GM12891 (cell line): ENCODE measurements at regions not wholly inside any gene's neighbourhood (a gene's known extent, or its start where the extent isn't known, plus 50 kb on each side); places are given as distances from the start of the nearest gene placed in this dataset.

Experiments
- PAX5 ChIP-seq: IDR thresholded peaks from 2 replicates; pipeline ENCODE4 v1.6.1; 2011; ENCODE audit warnings: low read length, moderate library complexity, mild to moderate bottlenecking; ENCODE audit not compliant: insufficient read depth, severe bottlenecking
- POLR2A ChIP-seq: IDR thresholded peaks from 2 replicates; pipeline ENCODE4 v1.6.1; 2011; ENCODE audit warnings: low read depth, low read length, control low read depth
- POLR2AphosphoS5 ChIP-seq: IDR thresholded peaks from 2 replicates; pipeline ENCODE4 v1.6.1; 2011; ENCODE audit warnings: low read depth, low read length, control low read depth
- POU2F2 ChIP-seq: IDR thresholded peaks from 2 replicates; pipeline ENCODE4 v1.6.1; 2011; ENCODE audit warnings: low read depth, mild to moderate bottlenecking, control low read depth, low read length, moderate library complexity
- SPI1 ChIP-seq: IDR thresholded peaks from 2 replicates; pipeline ENCODE4 v1.6.1; 2011; ENCODE audit warnings: low read depth, low read length, control low read depth
- TAF1 ChIP-seq: IDR thresholded peaks from 2 replicates; pipeline ENCODE4 v1.6.1; 2011; ENCODE audit warnings: low read depth, low read length, control low read depth

- TF ChIP-seq POLR2A, result no peak
- no peak for TF ChIP-seq TAF1
- TF ChIP-seq POLR2AphosphoS5, result no peak
- TF ChIP-seq POU2F2, result no peak
- no peak for TF ChIP-seq SPI1
- no peak for TF ChIP-seq PAX5
These were observed 635.4 kb upstream of the GOT2 start for GRCh38 chr16:59369523-59369922.
